ENCODE measurements at regions not wholly inside any gene's neighbourhood (a gene's known extent, or its start where the extent isn't known, plus 50 kb on each side); places are given as distances from the start of the nearest gene placed in this dataset.

- no peak for TF ChIP-seq ZNF138 (CRISPR knock-in tag; conservative IDR thresholded peaks at IDR 0.05)
Measured at GRCh38 chr21:27035791-27036190, 68.9 kb upstream of the ADAMTS5 start (continued).

DNA sequence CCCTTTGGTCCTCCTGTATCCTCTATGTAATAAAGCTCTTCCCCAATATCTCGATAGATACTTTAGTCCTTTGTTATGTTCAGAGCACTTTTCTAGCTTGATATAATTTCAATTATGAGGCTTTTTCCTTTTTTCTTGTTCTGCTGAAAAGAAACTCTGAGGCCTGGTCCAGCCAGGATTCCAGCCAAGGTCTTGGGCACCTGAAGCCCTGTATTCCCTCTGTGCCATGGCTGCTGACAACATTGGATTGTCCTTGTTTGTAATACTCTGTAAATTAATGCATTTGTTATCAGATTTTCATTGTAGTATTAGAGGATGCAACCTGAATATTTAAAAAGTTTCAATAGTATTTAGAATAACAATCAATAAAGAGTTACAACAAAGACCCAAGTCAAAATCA lies 67.9 kb upstream of the ADAMTS5 start:
- ChIA-PET POLR2A (no interaction called here), CTCF (no interaction called here)
- Mint-ChIP-seq H3K27ac (no peak overlapping the region), H3K36me3 (no peaks in the 10 kb centered on the region), H3K4me3 (no peak overlapping the region), H3K9me3 (no peaks in the 10 kb centered on the region), H3K4me1 (peaks cover 4% of the 10 kb centered on the region), H3K27me3 (ENCODE audit: low read depth) (no peaks in the 10 kb centered on the region)
- ATAC-seq (no peak), DNase-seq (ENCODE audit: low spot score) (no peak)
- no peak for TF ChIP-seq ZNF219 (CRISPR knock-in tag; IDR thresholded peaks at IDR 0.05; ENCODE audit: borderline replicate concordance)
- no peak for TF ChIP-seq KAT7 (CRISPR knock-in tag; IDR thresholded peaks at IDR 0.05; ENCODE audit: borderline replicate concordance)
- no peak for TF ChIP-seq PRDM15 (CRISPR knock-in tag; IDR thresholded peaks at IDR 0.05)
- TF ChIP-seq HMGXB4 (CRISPR knock-in tag; IDR thresholded peaks at IDR 0.05) = no peak
- no peak for TF ChIP-seq NFE2L1 (CRISPR knock-in tag; IDR thresholded peaks at IDR 0.05)
- TF ChIP-seq, protein P1, sequence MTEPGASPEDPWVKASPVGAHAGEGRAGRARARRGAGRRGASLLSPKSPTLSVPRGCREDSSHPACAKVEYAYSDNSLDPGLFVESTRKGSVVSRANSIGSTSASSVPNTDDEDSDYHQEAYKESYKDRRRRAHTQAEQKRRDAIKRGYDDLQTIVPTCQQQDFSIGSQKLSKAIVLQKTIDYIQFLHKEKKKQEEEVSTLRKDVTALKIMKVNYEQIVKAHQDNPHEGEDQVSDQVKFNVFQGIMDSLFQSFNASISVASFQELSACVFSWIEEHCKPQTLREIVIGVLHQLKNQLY (CRISPR knock-in tag; IDR thresholded peaks at IDR 0.05) = no peak
- no peak for TF ChIP-seq OVOL2 (CRISPR knock-in tag; IDR thresholded peaks at IDR 0.05; ENCODE audit: borderline replicate concordance)
- no peak for TF ChIP-seq E2F4 (CRISPR knock-in tag; IDR thresholded peaks at IDR 0.05; ENCODE audit: borderline replicate concordance, low read depth)
- TF ChIP-seq ZNF121 (CRISPR knock-in tag; IDR thresholded peaks at IDR 0.05) = no peak
- TF ChIP-seq E2F5 (CRISPR knock-in tag; IDR thresholded peaks at IDR 0.05) = no peak
- TF ChIP-seq NR3C1 (CRISPR knock-in tag; conservative IDR thresholded peaks at IDR 0.05; ENCODE audit: low read depth) = no peak
- no peak for TF ChIP-seq NR2C2 (CRISPR knock-in tag; IDR thresholded peaks at IDR 0.05)
- TF ChIP-seq NR1H2 (CRISPR knock-in tag; IDR thresholded peaks at IDR 0.05) = no peak
- TF ChIP-seq AFF4 (CRISPR knock-in tag; IDR thresholded peaks at IDR 0.05; ENCODE audit: borderline replicate concordance) = no peak
- TF ChIP-seq FOXK1 (CRISPR knock-in tag; IDR thresholded peaks at IDR 0.05) = no peak
- TF ChIP-seq IRF2 (CRISPR knock-in tag; IDR thresholded peaks at IDR 0.05; ENCODE audit: borderline replicate concordance, low read depth) = no peak
- TF ChIP-seq MXD4 (CRISPR knock-in tag; IDR thresholded peaks at IDR 0.05; ENCODE audit: borderline replicate concordance) = no peak
- no peak for TF ChIP-seq MYBL2 (CRISPR knock-in tag; IDR thresholded peaks at IDR 0.05)
- TF ChIP-seq GRHL2 (CRISPR knock-in tag; IDR thresholded peaks at IDR 0.05; ENCODE audit: insufficient replicate concordance, severe bottlenecking) = no peak
